Renal cortical epithelial cell (primary cell): ENCODE measurements at regions not wholly inside any gene's neighbourhood (a gene's known extent, or its start where the extent isn't known, plus 50 kb on each side); places are given as distances from the start of the nearest gene placed in this dataset.
"Not testable (repeated sequence)": the region's sequence is repeated elsewhere in the genome, so short reads cannot be mapped to it uniquely, and the experiment has no call there.

Experiments used
- DNase-seq: peaks from one replicate; pipeline ENCODE4 v3.0.0-alpha.2; 2011; ENCODE audit warnings: low read depth

DNA sequence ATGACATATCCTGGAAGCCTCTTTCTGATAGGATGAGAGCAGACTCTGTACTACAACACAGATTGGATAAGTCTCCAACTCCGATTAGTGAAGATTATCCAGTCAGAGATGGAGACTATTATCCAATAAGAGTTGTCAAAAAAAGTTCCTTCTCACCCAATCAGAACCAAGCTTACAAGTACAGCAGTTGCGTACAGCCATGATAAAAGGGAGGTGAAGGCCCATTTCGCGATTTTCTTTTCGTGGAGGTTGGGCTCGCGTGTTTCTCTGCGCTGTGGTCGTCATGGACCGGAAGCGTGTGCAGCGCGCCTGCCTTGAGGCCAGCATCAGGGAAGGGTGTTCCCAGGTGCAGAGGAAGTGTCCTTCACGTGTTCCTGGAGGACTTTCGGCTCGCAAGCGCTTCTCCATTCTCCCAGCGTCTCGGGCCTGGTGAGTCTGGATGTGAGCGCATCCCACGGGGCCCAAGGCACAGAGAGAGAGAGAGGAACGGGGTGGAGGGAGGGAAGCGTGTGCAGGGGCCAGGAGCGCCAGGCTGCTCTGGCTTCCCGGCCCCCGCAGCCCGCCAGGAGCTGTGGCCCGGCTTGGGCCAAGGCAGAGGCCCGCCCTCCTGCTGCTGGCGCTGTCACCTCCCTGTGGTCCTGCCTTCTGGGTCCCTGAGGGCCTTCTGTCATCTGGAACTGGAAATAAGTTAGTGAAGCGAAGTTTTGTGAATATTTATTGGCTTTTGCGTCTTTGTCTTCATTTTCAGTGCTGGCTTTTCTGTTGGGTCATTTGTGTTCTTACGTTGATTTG is 53.9 kb downstream of the CDRT15L2 start:
- DNase-seq, result not testable (repeated sequence)

- DNase-seq, result not testable (repeated sequence)
Observed at GRCh38 chr17:20640147-20640546, 60.6 kb downstream of the CDRT15L2 start.

GRCh38 chr17:20646661-20647272 is 67.2 kb downstream of the CDRT15L2 start:
- DNase-seq, result not testable (repeated sequence)

DNA sequence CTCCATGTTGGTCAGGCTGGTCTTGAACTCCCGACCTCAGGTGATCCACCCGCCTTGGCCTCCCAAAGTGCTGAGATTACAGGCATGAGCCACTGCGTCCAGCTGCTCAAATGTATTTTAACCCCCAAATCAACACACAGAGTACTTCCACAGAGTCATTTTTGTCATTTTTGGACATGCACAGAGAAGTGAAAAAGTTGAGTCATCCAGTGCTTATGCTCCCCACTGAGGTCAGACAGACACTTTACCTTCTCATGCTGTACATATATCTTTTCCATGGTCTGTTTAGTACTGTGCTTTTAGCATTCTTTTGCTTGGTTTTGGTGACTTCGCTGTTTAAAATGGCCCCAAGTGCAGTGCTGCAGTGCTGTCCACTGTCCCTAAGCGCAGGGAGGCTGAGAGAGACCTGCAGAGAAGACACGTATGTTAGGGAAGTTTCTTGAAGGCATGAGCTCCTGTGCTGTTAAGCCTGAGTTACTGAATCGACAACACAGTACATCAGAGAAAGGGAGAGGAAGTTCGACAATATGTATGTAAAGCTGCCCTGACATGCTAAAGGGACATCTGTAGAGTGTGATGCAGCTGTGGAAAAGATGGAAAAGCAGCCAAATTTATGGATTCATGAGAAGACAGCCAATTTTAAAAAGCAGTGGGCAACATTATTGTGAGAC is 69.7 kb downstream of the CDRT15L2 start:
- not testable (repeated sequence) for DNase-seq

DNA sequence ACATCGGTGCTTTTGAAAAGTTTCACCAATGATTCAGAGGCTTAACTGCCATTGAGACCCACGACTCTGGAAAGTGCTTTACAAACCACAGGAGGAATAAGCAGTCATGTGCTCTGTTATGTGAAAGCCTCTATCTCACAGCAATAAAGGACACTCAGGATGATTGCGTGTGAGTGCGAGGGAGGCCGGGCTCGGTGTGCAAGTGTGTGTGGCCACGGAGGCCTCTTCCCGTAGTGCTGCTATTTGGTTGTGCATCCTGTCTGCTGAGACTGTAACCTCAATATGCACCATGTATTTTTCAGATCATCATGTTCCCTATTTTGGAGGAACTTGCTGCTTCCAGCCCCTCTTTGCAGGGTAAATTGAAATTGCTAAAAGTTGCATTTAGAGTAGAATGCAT is 71.5 kb downstream of the CDRT15L2 start:
- not testable (repeated sequence) for DNase-seq

- not testable (repeated sequence) for DNase-seq
Observed at GRCh38 chr17:20651736-20652135, 72.2 kb downstream of the CDRT15L2 start.

GRCh38 chr17:20653391-20653790 is 73.9 kb downstream of the CDRT15L2 start:
- DNase-seq, result not testable (repeated sequence)

DNA sequence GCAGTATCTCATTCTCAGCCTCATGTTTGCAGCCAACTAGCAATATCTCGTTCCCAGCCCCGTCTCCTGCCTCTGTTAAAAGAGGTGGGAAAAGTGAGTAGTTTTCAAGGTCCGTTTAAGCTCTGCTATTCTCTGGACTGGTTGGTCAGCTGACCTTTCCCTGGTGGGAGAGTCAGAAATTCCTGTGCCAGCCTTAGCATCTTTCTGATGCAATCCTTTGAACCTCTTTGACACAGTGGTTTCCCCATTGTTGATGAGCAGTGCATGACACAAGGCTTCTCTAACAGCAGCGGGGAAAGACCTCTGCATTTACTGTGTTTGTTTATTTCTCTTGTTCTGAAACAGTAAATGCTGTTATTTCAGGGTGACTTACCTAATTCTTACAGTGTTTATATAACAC is 74.6 kb downstream of the CDRT15L2 start:
- DNase-seq, result peak; percentile 38

DNA sequence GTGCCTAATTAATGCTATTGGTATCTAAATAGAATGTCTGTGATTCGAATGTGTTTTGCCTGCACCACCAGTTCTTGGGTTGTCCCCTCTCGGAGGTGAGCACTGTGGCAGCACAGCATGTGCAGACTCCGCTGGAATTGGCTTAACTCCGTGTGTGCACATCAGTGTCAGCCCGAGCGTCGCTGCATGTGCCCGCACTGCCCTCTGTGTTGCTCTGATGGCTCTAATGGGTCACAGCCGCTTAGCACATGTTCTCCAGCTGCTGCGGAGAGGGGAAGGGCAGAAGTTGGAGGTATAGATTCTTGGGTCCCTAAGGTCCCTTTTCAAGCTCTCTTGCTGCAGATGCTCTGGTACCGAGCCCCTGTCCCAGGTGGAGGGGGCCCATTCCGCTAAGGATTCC is 75.1 kb downstream of the CDRT15L2 start:
- not testable (repeated sequence) for DNase-seq

DNA sequence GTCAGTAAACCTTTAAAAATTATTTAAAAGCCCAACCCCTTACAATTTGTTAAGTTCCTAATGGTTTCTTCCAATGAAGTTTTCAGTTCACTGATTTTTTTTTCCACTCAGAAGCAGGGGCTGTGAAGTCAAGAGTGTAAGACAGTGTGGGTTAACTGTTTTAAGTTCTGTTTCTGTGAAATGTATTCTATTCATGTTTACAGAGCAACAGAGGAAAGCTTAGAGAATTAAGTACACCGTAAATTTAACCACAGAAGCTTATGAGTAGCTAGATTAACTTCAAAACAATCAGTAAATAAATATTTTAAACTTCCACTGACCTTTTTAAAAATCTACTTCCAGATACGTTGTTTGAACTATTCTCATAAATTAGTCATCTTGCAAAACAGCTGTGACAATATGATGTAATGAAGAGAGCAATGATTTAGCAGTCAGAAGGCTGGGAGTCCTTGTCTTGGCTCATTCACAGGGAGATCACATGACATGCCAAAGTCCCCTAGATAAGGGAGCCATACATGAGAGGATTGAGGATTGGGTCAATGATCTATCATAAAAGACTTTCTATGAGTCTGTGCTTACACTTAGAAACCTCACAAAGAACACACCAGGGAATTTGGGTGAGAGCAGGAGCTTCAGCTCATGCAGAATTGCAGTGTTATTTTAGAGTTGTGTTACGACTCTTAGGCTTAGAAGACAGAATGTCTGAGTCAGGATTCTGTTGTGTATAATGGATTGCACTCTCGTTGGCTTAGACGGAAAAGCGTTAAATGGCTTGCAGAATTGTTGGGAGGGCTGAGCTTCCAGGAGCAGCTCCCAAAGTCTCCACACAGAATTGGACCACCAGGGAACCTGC is 85.8 kb downstream of the CDRT15L2 start:
- DNase-seq, result peak; percentile 2

- not testable (repeated sequence) for DNase-seq
Observed at GRCh38 chr17:20666689-20667088, 87.2 kb downstream of the CDRT15L2 start.

GRCh38 chr17:20667712-20668111 is 88.2 kb downstream of the CDRT15L2 start:
- DNase-seq, result not testable (repeated sequence)

GRCh38 chr17:20668316-20668715 is 88.8 kb downstream of the CDRT15L2 start:
- not testable (repeated sequence) for DNase-seq

GRCh38 chr17:20668868-20669267 is 89.3 kb downstream of the CDRT15L2 start:
- DNase-seq, result not testable (repeated sequence)

DNA sequence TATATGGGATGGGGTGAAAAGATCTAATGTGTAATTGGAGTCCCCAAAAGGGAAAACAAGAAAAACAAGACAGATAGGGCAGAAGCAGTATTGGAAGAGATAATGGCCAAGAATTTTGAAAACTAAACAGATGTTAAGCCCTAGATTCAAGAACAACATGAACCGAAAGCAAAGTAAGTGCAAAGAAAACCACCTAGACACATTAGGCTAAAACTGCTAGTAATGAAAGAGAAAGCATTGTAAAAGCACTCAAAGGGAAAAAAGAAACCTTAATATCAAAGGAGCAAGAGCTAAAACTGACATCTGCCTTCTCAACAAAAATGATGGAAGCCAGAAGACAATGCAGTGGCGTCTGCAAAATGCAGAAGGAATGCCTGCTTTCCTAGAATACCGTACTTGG is 91.0 kb downstream of the CDRT15L2 start:
- DNase-seq, result not testable (repeated sequence)

- not testable (repeated sequence) for DNase-seq
Observed at GRCh38 chr17:20674374-20674773, 94.8 kb downstream of the CDRT15L2 start.

DNA sequence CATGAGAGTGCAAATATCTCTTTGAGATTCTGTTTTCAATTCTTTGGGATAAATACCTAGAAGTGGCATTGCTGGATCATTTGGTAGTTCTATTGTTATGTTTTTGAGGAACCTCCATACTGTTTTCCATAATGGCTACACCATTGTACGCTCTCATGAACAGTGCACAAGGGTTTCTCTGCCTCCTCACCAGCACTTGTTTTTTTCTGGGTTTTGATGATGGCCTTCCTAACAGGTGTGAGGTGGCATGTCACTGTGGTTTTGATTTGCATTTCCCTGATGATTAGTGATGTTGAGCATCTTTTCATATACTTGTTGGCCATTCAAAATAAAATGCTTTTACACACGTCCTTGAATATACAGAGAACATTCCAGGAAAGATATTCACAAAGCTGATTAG is 96.2 kb downstream of the CDRT15L2 start:
- not testable (repeated sequence) for DNase-seq

DNA sequence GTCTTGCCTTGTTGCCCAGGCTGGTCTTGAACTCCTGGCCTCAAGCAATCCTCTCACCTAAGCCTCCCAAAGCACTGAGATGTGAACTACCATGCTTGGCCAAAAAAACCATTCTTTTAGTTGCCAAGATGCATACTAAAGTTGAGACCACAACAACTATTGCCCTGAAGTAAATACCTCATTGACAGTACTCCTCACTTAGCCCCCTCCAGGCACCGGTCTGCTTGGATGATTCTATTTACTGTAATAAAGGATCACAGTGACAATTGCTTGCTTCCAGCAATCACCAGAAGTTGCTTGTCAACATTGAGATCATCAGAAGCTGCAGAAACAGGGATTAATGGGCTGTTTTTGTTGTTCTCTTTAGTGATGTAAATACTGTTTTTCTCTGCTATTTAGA is 97.1 kb downstream of the CDRT15L2 start:
- not testable (repeated sequence) for DNase-seq

GRCh38 chr17:20677469-20677868 is 97.9 kb downstream of the CDRT15L2 start:
- DNase-seq, result not testable (repeated sequence)

GRCh38 chr17:20678424-20678823 is 98.9 kb downstream of the CDRT15L2 start:
- DNase-seq, result not testable (repeated sequence)
